Lower lobe of right lung (tissue), 2 donors: ENCODE measurements at regions not wholly inside any gene's neighbourhood (a gene's known extent, or its start where the extent isn't known, plus 50 kb on each side); places are given as distances from the start of the nearest gene placed in this dataset.

ENCODE experiments used
- ATAC-seq, 2 donors: fragments of 200-7000 bp; cut with Tn5 transposase; one replicate each; pipeline ENCODE4 v1.9.1; 2020 to 2022; ENCODE audit warnings: mild to moderate bottlenecking in 2 of 2, moderate library complexity in 2 of 2
- DNase-seq: peaks from one replicate; pipeline ENCODE4 v3.0.0-alpha.2; 2020
- H3K27ac ChIP-seq: fragments of 200-600 bp; one replicate; pipeline ENCODE4 v1.8.0; 2022
- H3K27me3 ChIP-seq: fragments of 200-600 bp; one replicate; pipeline ENCODE4 v1.8.0; 2022; ENCODE audit warnings: low read depth
- H3K36me3 ChIP-seq: fragments of 200-600 bp; one replicate; pipeline ENCODE4 v1.8.0; 2022; ENCODE audit warnings: mild to moderate bottlenecking
- H3K4me1 ChIP-seq: fragments of 200-600 bp; one replicate; pipeline ENCODE4 v1.8.0; 2022
- H3K4me3 ChIP-seq: fragments of 200-600 bp; one replicate; pipeline ENCODE4 v1.8.0; 2022; ENCODE audit warnings: mild to moderate bottlenecking
- H3K9me3 ChIP-seq: fragments of 200-600 bp; one replicate; pipeline ENCODE4 v1.8.0; 2022
- intact Hi-C: fragments of 100-400 bp; cut with DNase I; formaldehyde crosslinking; loops from one replicate; pipeline ENCODE4 v1.11.0; 2022
- TF ChIP-seq, protein P1 (sequence below): fragments of 200-600 bp; IDR thresholded peaks from one replicate; pipeline ENCODE4 v1.8.0; 2022; ENCODE audit warnings: antibody characterized with exemption, mild to moderate bottlenecking
- donor health status: DM: no; HTN: yes; CAD: no; lungs with severe emphysema.

GRCh38 chr2:39517622-39518021 lies 80.5 kb upstream of the MAP4K3 start:
- Histone ChIP-seq H3K27me3 (no peaks in the 10 kb centered on the region), H3K4me3 (no peak overlapping the region), H3K9me3 (peaks cover 5% of the 10 kb centered on the region), H3K36me3 (no peaks in the 10 kb centered on the region), H3K27ac (peak overlapping the region; percentile 15), H3K4me1 (peaks cover 50% of the 10 kb centered on the region)
- TF ChIP-seq, protein P1, sequence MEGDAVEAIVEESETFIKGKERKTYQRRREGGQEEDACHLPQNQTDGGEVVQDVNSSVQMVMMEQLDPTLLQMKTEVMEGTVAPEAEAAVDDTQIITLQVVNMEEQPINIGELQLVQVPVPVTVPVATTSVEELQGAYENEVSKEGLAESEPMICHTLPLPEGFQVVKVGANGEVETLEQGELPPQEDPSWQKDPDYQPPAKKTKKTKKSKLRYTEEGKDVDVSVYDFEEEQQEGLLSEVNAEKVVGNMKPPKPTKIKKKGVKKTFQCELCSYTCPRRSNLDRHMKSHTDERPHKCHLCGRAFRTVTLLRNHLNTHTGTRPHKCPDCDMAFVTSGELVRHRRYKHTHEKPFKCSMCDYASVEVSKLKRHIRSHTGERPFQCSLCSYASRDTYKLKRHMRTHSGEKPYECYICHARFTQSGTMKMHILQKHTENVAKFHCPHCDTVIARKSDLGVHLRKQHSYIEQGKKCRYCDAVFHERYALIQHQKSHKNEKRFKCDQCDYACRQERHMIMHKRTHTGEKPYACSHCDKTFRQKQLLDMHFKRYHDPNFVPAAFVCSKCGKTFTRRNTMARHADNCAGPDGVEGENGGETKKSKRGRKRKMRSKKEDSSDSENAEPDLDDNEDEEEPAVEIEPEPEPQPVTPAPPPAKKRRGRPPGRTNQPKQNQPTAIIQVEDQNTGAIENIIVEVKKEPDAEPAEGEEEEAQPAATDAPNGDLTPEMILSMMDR, result no peak
- intact Hi-C loops, result no loop called here
- ATAC-seq (no peak), DNase-seq (no peak)

- no peak overlapping the region for H3K27ac ChIP-seq
- H3K4me1 ChIP-seq, result peaks cover 28% of the 10 kb centered on the region
- H3K4me3 ChIP-seq, result no peak overlapping the region
- no peak for DNase-seq
- no peaks in the 10 kb centered on the region for H3K36me3 ChIP-seq
- H3K27me3 ChIP-seq, result no peaks in the 10 kb centered on the region
- no peak for ATAC-seq
- intact Hi-C loops, result no loop called here
- peaks cover 5% of the 10 kb centered on the region for H3K9me3 ChIP-seq
- TF ChIP-seq, protein P1, result no peak
Observed at GRCh38 chr2:39519886-39520285, 82.8 kb upstream of the MAP4K3 start.

DNA sequence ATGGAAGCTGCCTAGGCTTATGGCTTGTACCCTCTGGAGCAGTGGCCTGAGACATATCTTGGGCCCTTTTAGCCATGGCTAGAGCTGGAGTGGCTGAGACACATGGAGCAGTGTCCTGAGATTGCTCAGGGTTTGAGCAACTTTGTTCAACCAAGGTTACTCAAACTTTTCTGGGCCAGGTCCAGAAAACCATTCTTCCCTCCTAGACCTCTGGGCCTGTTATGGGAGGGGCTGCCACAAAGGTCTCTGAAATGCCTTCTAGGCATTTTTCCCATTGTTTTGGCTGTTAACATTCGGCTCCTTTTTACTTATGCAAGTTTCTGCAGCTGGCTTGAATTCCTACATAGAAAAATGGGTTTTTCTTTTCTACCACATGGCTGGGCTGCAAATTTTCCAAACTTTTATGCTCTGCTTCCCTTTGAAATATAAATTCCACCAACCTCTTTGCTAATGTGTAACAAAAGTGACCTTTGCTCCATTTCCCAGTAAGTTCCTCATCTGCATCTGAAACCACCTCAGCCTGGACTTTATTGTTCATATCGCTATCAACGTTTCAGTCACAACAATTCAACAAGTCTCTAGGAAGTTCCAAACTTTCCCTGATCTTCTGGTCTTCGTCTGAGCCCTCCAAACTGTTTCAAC lies 84.9 kb upstream of the MAP4K3 start:
- H3K4me1 ChIP-seq, result peaks cover 17% of the 10 kb centered on the region
- TF ChIP-seq, protein P1, result no peak
- H3K36me3 ChIP-seq, result no peaks in the 10 kb centered on the region
- intact Hi-C loops, result no loop called here
- no peaks in the 10 kb centered on the region for H3K27me3 ChIP-seq
- H3K9me3 ChIP-seq, result peaks cover 5% of the 10 kb centered on the region
- no peak overlapping the region for H3K4me3 ChIP-seq
- ATAC-seq, result no peak
- DNase-seq, result no peak
- no peak overlapping the region for H3K27ac ChIP-seq

DNA sequence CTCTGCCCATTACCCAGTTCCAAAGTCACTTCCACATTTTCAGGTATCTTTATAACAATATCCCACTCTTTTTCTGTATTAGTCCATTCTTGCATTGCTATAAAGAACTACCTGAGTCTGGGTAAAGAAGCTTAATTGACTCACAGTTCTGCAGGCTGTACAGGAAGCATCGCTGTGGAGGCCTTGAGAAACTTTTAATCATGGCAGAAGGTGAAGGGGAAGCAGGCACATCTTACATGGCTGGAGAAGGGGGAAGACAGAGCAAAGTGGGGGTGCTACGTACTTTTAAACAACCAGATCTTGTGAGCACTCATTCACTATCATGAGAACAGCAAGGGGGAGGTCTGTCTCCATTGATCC lies 85.4 kb upstream of the MAP4K3 start:
- TF ChIP-seq, protein P1, result no peak
- H3K9me3 ChIP-seq, result peaks cover 5% of the 10 kb centered on the region
- no peaks in the 10 kb centered on the region for H3K27me3 ChIP-seq
- H3K4me3 ChIP-seq, result no peak overlapping the region
- intact Hi-C loops, result no loop called here
- peaks cover 12% of the 10 kb centered on the region for H3K4me1 ChIP-seq
- no peaks in the 10 kb centered on the region for H3K36me3 ChIP-seq
- ATAC-seq (no peak), DNase-seq (no peak)
- no peak overlapping the region for H3K27ac ChIP-seq

DNA sequence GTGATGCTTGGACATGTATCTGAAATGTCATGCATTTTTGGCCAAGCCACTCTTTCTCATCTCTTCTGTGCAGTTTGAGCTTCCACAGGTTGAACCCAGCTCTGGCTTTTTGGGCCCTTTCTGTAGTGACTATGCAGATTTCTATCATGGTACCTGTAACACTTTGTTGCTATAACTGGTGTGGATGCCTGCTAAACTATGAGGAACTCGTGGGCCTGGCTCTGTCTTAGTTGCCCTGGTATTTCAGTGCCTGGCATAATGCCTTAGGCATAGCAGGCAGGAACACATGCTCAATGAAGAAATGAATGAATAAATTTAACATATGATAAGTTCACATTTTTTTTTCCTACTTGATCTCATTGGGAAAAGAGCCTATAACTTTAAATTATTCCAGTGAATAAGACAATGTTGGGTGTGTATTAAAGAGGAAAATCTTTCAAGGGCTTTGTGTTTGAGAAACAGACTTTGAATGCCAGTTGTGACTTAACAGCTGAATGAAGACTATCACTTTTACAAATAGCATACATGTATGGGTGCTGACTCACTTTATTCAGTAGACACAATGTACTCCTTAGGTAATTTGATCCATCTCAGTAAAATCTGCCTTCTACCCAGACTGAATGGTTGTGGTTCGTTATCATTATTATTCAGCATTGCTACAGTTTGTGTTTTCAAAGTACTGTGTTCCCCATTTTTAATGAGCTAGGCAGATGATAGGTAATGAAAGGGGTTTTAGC lies 86.4 kb upstream of the MAP4K3 start:
- Histone ChIP-seq H3K36me3 (no peaks in the 10 kb centered on the region), H3K27ac (no peak overlapping the region), H3K4me3 (no peak overlapping the region), H3K9me3 (peaks cover 5% of the 10 kb centered on the region), H3K4me1 (peaks cover 9% of the 10 kb centered on the region), H3K27me3 (no peaks in the 10 kb centered on the region)
- intact Hi-C loops, result no loop called here
- TF ChIP-seq, protein P1, result no peak
- DNase-seq (no peak), ATAC-seq (no peak)
